T1000 (cell line): ENCODE measurements at regions not wholly inside any gene's neighbourhood (a gene's known extent, or its start where the extent isn't known, plus 50 kb on each side); places are given as distances from the start of the nearest gene placed in this dataset.

Source experiments
- DNase-seq: peaks from one replicate; lab custom pipeline; 2025; ENCODE audit warnings: mixed read lengths; lab: John Stamatoyannopoulos, UW

GRCh38 chr20:60999250-60999649, 252.8 kb upstream of the CDH4 start:
- no peak for DNase-seq

GRCh38 chr20:61002090-61002489, 250.0 kb upstream of the CDH4 start:
- no peak for DNase-seq

GRCh38 chr20:61014491-61014890, 237.6 kb upstream of the CDH4 start:
- DNase-seq: no peak

GRCh38 chr20:61015602-61016001, 236.5 kb upstream of the CDH4 start:
- no peak for DNase-seq

- no peak for DNase-seq
These were observed 232.7 kb upstream of the CDH4 start for GRCh38 chr20:61019322-61019721.

- DNase-seq: no peak
These were observed 228.4 kb upstream of the CDH4 start for GRCh38 chr20:61023612-61024011.

- DNase-seq: no peak
These were observed 227.7 kb upstream of the CDH4 start for GRCh38 chr20:61024390-61024789.

- no peak for DNase-seq
These were observed 226.5 kb upstream of the CDH4 start for GRCh38 chr20:61025536-61025935.

- DNase-seq: no peak
These were observed 225.9 kb upstream of the CDH4 start for GRCh38 chr20:61026173-61026572.

- DNase-seq: no peak
These were observed 225.3 kb upstream of the CDH4 start for GRCh38 chr20:61026731-61027130.

- no peak for DNase-seq
These were observed 224.8 kb upstream of the CDH4 start for GRCh38 chr20:61027218-61027617.

- DNase-seq: no peak
These were observed 221.9 kb upstream of the CDH4 start for GRCh38 chr20:61030130-61030529.

- DNase-seq: no peak
These were observed 220.8 kb upstream of the CDH4 start for GRCh38 chr20:61031101-61031830.

- no peak for DNase-seq
These were observed 214.6 kb upstream of the CDH4 start for GRCh38 chr20:61037498-61037897.

GRCh38 chr20:61041481-61041880, 210.6 kb upstream of the CDH4 start:
- DNase-seq: no peak

GRCh38 chr20:61042506-61043385, 209.3 kb upstream of the CDH4 start:
- DNase-seq: no peak

GRCh38 chr20:61043681-61044080, 208.4 kb upstream of the CDH4 start:
- no peak for DNase-seq

- no peak for DNase-seq
These were observed 207.6 kb upstream of the CDH4 start for GRCh38 chr20:61044499-61044898.

GRCh38 chr20:61045091-61045490, 207.0 kb upstream of the CDH4 start:
- DNase-seq: no peak

GRCh38 chr20:61045876-61046585, 206.0 kb upstream of the CDH4 start:
- DNase-seq: no peak

GRCh38 chr20:61046721-61047351, 205.2 kb upstream of the CDH4 start:
- no peak for DNase-seq

- DNase-seq: no peak
These were observed 204.5 kb upstream of the CDH4 start for GRCh38 chr20:61047515-61047914.
